Lower lobe of right lung (tissue), 2 donors: ENCODE measurements at regions not wholly inside any gene's neighbourhood (a gene's known extent, or its start where the extent isn't known, plus 50 kb on each side); places are given as distances from the start of the nearest gene placed in this dataset.
"Not testable (repeated sequence)": the region's sequence is repeated elsewhere in the genome, so short reads cannot be mapped to it uniquely, and the experiment has no call there.

Experiments
- ATAC-seq, 2 donors: fragments of 200-7000 bp; cut with Tn5 transposase; one replicate each; pipeline ENCODE4 v1.9.1; 2020 to 2022; ENCODE audit warnings: mild to moderate bottlenecking in 2 of 2, moderate library complexity in 2 of 2
- DNase-seq: peaks from one replicate; pipeline ENCODE4 v3.0.0-alpha.2; 2020
- H3K27ac ChIP-seq: fragments of 200-600 bp; one replicate; pipeline ENCODE4 v1.8.0; 2022
- H3K27me3 ChIP-seq: fragments of 200-600 bp; one replicate; pipeline ENCODE4 v1.8.0; 2022; ENCODE audit warnings: low read depth
- H3K36me3 ChIP-seq: fragments of 200-600 bp; one replicate; pipeline ENCODE4 v1.8.0; 2022; ENCODE audit warnings: mild to moderate bottlenecking
- H3K4me1 ChIP-seq: fragments of 200-600 bp; one replicate; pipeline ENCODE4 v1.8.0; 2022
- H3K4me3 ChIP-seq: fragments of 200-600 bp; one replicate; pipeline ENCODE4 v1.8.0; 2022; ENCODE audit warnings: mild to moderate bottlenecking
- H3K9me3 ChIP-seq: fragments of 200-600 bp; one replicate; pipeline ENCODE4 v1.8.0; 2022
- CTCF ChIP-seq: fragments of 200-600 bp; IDR thresholded peaks from one replicate; pipeline ENCODE4 v1.8.0; 2022; ENCODE audit warnings: antibody characterized with exemption, mild to moderate bottlenecking
- intact Hi-C: fragments of 100-400 bp; cut with DNase I; formaldehyde crosslinking; loops from one replicate; pipeline ENCODE4 v1.11.0; 2022
- donor health status: DM: no; HTN: yes; CAD: no; lungs with severe emphysema.

GRCh38 chr15:60280259-60280658 is 117.5 kb downstream of the ANXA2 start:
- Histone ChIP-seq H3K27ac (no peak overlapping the region), H3K36me3 (no peaks in the 10 kb centered on the region), H3K27me3 (peaks cover 16% of the 10 kb centered on the region), H3K4me1 (no peaks in the 10 kb centered on the region), H3K9me3 (peaks cover 13% of the 10 kb centered on the region), H3K4me3 (no peak overlapping the region)
- no peak for ATAC-seq
- TF ChIP-seq CTCF, result no peak
- no peak for DNase-seq
- intact Hi-C loops, result no loop called here

DNA sequence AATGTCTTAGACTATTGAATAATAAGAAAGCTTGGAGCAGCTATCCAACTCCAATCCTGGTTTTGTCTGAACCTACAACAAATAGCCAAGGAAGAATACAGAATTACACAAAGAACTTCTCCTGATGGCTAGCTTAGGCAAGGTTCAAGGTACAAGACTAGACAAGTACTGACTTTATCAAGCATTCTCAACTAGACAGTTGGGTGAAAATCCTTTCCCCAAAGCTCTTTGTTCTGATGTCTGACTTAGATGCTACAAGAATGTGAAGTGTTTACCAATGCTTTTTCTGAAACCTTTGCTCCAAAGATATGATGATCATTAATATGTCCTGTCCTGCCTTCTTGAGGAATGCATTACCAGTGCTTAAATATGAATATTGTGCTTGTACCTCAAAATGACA is 113.8 kb downstream of the ANXA2 start:
- DNase-seq, result no peak
- H3K27ac ChIP-seq, result no peak overlapping the region
- H3K4me1 ChIP-seq, result no peaks in the 10 kb centered on the region
- H3K36me3 ChIP-seq, result no peaks in the 10 kb centered on the region
- TF ChIP-seq CTCF, result no peak
- ATAC-seq, result no peak
- peaks cover 16% of the 10 kb centered on the region for H3K27me3 ChIP-seq
- H3K9me3 ChIP-seq, result no peaks in the 10 kb centered on the region
- intact Hi-C loops, result no loop called here
- H3K4me3 ChIP-seq, result no peak overlapping the region

DNA sequence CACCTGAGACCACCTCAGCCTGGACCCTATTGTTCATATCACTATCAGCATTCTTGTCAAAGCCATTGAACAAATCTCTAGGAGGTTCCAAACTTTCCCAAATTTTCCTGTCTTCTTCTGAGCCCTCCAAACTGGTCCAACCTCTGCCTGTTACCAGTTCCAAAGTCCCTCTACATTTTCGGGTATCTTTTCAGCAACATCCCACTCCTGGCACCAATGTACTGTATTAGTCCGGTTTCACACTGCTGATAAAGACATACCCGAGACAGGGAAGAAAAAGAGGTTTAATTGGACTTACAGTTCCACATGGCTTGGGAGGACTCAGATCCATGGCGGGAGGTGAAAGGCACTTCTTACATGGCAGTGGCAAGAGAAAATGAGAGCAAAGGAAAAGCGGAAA is 101.9 kb downstream of the ANXA2 start:
- H3K36me3 ChIP-seq, H3K9me3 ChIP-seq, intact Hi-C loops, H3K4me3 ChIP-seq, H3K27me3 ChIP-seq, H3K27ac ChIP-seq, ATAC-seq, DNase-seq: not testable (repeated sequence)
- H3K4me1 ChIP-seq, result peaks cover 12% of the 10 kb centered on the region

- Histone ChIP-seq H3K4me3 (no peak overlapping the region), H3K27ac (no peak overlapping the region), H3K27me3 (no peaks in the 10 kb centered on the region), H3K4me1 (peaks cover 12% of the 10 kb centered on the region), H3K36me3 (no peaks in the 10 kb centered on the region), H3K9me3 (no peaks in the 10 kb centered on the region)
- no peak for TF ChIP-seq CTCF
- intact Hi-C loops, result no loop called here
- no peak for DNase-seq
- no peak for ATAC-seq
Observed at GRCh38 chr15:60297047-60297446, 100.7 kb downstream of the ANXA2 start.
